ENCODE measurements at regions not wholly inside any gene's neighbourhood (a gene's known extent, or its start where the extent isn't known, plus 50 kb on each side); places are given as distances from the start of the nearest gene placed in this dataset.

- Histone ChIP-seq H3K27me3 (no peaks in the 10 kb centered on the region), H3K27ac (no peak overlapping the region), H3K9me3 (no peaks in the 10 kb centered on the region), H3K36me3 (no peaks in the 10 kb centered on the region), H3K4me3 (no peak overlapping the region), H3K4me1 (no peaks in the 10 kb centered on the region)
- DNase-seq: no peak
- TF ChIP-seq CTCF (IDR thresholded peaks at IDR 0.05) (no peak), POLR2A (IDR thresholded peaks at IDR 0.05) (no peak)
- WGBS, 2 donors: 81 to 89% methylated on average over 2 of the region's 2 CpGs
- intact Hi-C loops (cut with DNase I): no loop called here
Observed at GRCh38 chr21:14748662-14749061, 202.5 kb upstream of the SAMSN1 start.

- no peaks in the 10 kb centered on the region for H3K36me3 ChIP-seq
- no peak for TF ChIP-seq POLR2A (IDR thresholded peaks at IDR 0.05)
- no peak for TF ChIP-seq CTCF (IDR thresholded peaks at IDR 0.05)
- H3K4me1 ChIP-seq: no peaks in the 10 kb centered on the region
- H3K27ac ChIP-seq: no peak overlapping the region
- 94% methylated on average over 1 of the region's 1 CpG for WGBS, 2 donors
- intact Hi-C loops (cut with DNase I): no loop called here
- H3K4me3 ChIP-seq: no peak overlapping the region
- no peak for DNase-seq
- H3K9me3 ChIP-seq: no peaks in the 10 kb centered on the region
- H3K27me3 ChIP-seq: no peaks in the 10 kb centered on the region
Observed at GRCh38 chr21:14744368-14744767, 198.3 kb upstream of the SAMSN1 start.

DNA sequence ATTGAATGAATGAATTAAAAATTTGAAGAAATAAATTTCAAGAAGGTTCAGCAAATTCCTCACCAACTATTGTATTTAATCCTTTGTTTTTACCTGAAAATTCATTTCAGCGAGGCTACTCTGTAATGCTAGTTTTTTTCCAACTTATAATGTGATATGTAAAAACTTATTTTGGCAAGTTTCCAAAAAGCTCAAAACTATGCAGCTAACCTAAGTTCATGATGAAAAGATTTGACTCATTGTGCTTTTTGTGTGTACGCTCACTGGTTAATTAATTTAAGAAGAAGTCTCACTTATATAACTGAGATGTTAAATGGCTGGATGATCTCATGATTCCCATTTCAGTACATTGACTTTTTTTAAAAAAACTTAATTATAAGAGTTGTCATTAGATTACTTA, 196.0 kb upstream of the SAMSN1 start:
- Histone ChIP-seq H3K4me3 (no peak overlapping the region), H3K27ac (no peak overlapping the region), H3K36me3 (no peaks in the 10 kb centered on the region), H3K4me1 (no peaks in the 10 kb centered on the region), H3K9me3 (no peaks in the 10 kb centered on the region), H3K27me3 (no peaks in the 10 kb centered on the region)
- intact Hi-C loops (cut with DNase I): no loop called here
- WGBS, 2 donors: 60 to 75% methylated on average over 2 of the region's 2 CpGs
- no peak for TF ChIP-seq CTCF (IDR thresholded peaks at IDR 0.05)
- no peak for TF ChIP-seq POLR2A (IDR thresholded peaks at IDR 0.05)
- DNase-seq: no peak

DNA sequence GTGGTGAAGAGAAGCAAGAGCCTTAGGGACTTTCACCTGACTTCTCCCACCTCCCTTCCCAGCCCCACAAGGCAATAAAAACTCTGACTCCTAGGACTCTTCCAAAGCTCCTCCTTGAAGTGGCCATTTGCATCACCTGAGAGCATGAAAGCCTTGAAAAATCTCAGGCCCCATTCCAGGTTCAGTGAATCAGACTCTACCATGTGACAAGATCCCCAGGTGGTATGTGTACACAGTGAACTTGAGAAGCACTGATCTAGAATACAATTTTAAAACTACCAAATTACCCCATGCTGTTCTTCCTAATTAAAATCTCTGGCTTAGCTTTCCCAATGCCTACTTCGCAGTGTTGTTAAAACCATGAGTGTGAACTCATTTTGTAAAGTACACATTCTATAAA, 195.1 kb upstream of the SAMSN1 start:
- no peak for DNase-seq
- no peaks in the 10 kb centered on the region for H3K9me3 ChIP-seq
- 92 to 95% methylated on average over 1 of the region's 1 CpG for WGBS, 2 donors

DNA sequence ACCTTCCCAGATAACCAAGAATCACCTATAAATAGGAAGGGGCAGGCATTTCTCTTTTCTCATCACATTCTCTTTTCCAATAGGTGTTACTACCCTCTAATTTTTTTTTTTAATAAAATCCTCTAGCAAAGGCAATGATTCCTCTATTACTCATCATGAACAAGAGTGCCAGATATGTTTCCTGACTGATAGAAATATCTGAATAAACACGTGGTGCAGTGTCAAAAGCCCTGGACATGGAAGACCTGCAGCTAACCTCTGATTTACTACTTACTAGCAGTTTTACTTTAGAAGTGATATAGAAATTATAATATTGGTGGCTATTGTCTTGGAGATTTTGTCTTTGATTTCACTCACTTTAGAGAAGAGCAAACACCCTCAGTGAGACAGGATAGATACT, 194.6 kb upstream of the SAMSN1 start:
- intact Hi-C loops (cut with DNase I): no loop called here
- H3K9me3 ChIP-seq: no peaks in the 10 kb centered on the region
- 20 to 47% methylated on average over 1 of the region's 1 CpG for WGBS, 2 donors
- no peak for DNase-seq
- no peaks in the 10 kb centered on the region for H3K27me3 ChIP-seq
- no peaks in the 10 kb centered on the region for H3K4me1 ChIP-seq
- no peaks in the 10 kb centered on the region for H3K36me3 ChIP-seq
- H3K4me3 ChIP-seq: no peak overlapping the region
- TF ChIP-seq POLR2A (IDR thresholded peaks at IDR 0.05): no peak
- TF ChIP-seq CTCF (IDR thresholded peaks at IDR 0.05): no peak
- H3K27ac ChIP-seq: no peak overlapping the region

More for the DNA sequence above, 195.1 kb upstream of the SAMSN1 start:
- intact Hi-C loops (cut with DNase I): no loop called here
- TF ChIP-seq POLR2A (IDR thresholded peaks at IDR 0.05) (no peak), CTCF (IDR thresholded peaks at IDR 0.05) (no peak)
- H3K4me1 ChIP-seq: no peaks in the 10 kb centered on the region
- no peak overlapping the region for H3K4me3 ChIP-seq
- H3K27ac ChIP-seq: no peak overlapping the region
- H3K27me3 ChIP-seq: no peaks in the 10 kb centered on the region
- H3K36me3 ChIP-seq: no peaks in the 10 kb centered on the region
